Amniotic epithelial cell (primary cell): ENCODE measurements at regions not wholly inside any gene's neighbourhood (a gene's known extent, or its start where the extent isn't known, plus 50 kb on each side); places are given as distances from the start of the nearest gene placed in this dataset.

ENCODE experiments used
- DNase-seq: peaks from one replicate; pipeline ENCODE4 v3.0.0-alpha.2; 2010; ENCODE audit warnings: low read depth

GRCh38 chr9:129505270-129505902 is 115.5 kb downstream of the C9orf50 start:
- DNase-seq, result no peak

- no peak for DNase-seq
Measured at GRCh38 chr9:129504404-129504803, 116.5 kb downstream of the C9orf50 start.

DNA sequence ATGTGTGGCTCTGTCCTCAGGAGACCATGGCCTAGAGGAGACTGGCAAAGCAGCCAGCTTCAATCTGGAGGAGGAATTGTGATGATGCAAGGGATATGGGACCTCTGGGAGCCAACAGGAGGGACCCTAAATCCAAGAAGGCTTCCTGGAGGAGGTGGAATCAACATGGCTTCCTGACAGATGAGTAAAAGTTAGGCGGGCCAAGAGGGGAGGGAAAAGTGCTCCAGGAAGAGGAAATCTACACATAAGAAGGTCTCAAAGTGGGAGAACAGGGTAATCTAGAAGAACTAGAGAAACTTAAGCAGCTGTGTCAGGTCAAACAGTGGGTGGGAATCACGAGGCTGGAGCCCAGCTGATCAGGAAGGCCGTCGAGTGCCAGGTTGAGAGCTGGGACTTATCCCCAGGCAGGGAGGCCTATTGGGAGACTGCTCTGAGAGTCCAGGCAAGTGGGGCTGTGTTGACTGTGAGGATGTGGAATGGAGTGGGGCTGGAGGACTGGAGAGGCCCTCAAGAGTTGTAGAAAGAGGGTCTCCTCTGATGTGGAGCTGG is 119.1 kb downstream of the C9orf50 start:
- no peak for DNase-seq

- DNase-seq, result no peak
Measured at GRCh38 chr9:129500863-129501770, 119.8 kb downstream of the C9orf50 start.

GRCh38 chr9:129500161-129500862 is 120.6 kb downstream of the C9orf50 start:
- peak; percentile 62 for DNase-seq

GRCh38 chr9:129498451-129499384 is 122.2 kb downstream of the C9orf50 start:
- DNase-seq, result no peak

GRCh38 chr9:129497813-129498450 is 123.0 kb downstream of the C9orf50 start:
- no peak for DNase-seq

DNA sequence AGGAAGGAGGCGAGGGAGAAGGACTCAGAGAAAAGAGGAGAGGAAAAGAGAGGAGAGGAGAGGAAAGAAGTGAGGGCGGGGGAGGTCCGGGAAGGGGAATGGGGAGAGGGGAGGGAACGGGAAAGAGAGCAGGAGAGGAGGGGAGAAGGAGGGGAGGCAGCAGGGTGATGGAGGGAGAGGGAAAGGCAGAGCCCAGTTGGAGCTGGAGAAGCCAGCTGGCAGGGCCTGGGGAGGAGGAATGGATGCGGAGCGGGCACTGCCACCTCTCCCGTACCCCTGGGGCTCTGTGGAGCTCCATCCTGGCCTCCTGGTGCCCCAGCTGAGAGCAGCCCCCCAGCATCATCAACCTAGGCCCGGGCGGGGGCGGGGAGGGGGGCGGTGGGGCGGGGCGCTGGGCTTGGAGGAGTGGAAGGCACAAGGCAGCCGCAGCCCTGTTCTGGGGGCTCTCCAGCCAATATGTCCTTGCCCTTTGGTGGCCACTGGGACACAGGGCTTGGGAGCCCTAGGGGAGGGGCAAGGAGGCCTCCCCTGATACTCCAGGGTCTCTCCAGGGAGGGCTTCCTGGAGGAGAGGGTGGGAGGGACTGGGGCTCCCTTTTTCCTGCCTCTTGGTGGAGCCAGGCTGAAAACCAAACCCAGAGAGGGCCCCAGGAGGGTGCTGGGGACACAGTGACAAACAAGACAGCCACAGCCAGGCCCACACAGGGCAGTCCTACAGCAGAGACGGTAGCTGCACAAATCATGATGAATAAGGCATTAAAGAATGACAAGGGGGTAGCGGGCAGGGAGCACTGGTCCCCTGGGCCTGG is 123.7 kb downstream of the C9orf50 start:
- DNase-seq, result no peak

DNA sequence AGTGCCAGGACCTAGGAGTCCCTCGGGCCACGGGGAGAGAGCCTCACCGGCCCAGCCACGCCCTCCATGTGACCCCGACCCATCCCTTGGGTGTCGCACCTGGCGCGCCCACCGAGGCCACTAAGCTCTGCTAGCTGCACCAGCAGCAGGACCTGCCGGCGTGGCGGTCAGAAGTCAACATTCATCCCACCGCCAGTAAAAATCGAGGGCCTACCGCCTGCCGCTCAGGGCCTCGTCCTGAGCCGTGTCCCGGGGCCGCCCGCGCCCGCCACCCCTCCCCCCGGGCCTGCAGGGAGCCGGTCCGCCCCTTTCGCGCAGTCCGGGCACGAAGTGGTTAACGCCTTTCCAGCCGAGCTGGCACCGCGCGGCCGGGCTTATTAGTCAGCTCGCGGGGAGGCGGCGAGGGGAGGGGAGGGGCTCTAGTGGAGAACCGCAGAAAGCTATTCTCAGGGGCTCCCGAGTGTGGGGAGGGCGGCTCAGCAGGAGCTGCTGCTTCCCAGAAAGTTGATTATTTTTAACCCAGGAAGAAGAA is 124.4 kb downstream of the C9orf50 start:
- peak; percentile 95 for DNase-seq

- DNase-seq, result peak; percentile 90
Measured at GRCh38 chr9:129495620-129496472, 125.1 kb downstream of the C9orf50 start.

- no peak for DNase-seq
Measured at GRCh38 chr9:129494113-129494789, 126.7 kb downstream of the C9orf50 start.

DNA sequence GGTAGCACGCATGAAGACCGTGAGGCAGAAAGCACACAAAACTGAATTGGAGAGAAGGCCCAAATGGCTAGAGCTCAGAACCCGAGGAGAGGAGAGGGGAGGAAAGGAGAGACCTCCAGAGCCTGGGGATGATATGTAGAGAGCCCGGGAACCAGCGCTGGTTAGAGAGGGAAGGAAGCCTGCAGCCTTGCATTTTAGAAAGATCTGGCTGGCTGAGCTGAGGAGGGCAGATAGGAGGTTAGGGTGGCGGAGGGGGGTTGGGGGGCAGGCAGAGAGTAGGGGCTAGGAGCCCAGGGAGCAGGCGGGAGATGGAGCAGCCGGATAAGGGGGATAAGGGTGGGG is 127.2 kb downstream of the C9orf50 start:
- DNase-seq, result no peak

DNA sequence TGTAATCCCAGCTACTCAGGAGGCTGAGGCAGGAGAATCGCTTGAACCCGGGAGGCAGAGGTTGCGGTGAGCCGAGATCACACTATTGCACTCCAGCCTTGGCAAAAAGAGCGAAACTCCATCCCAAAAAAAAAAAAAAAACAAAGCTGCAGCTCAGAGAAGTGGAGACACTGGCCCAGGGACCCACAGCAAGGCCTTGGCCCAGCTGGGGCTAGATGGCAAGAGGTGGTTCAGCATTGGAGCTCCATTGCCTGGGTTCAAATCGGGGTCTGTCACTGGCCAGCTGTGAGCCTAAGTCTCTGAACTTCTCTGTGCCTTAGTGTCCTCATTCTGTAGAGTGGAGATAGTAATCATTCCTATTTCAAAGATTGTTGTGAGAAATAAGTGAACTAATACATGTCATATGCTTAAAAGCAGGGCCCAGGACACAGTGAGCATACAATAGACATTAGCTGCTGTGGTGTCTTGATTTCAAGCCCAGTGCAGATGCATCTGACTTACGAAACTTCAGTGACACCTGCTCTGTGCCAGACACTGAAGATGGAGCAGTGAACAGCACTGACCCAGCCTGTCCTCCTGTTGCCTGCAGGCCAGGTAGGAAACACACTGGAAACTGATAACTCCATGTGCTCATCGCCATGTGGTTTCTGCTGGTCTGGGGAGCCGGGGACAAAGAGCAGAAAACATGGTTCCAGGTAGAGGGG is 127.7 kb downstream of the C9orf50 start:
- DNase-seq, result no peak

DNA sequence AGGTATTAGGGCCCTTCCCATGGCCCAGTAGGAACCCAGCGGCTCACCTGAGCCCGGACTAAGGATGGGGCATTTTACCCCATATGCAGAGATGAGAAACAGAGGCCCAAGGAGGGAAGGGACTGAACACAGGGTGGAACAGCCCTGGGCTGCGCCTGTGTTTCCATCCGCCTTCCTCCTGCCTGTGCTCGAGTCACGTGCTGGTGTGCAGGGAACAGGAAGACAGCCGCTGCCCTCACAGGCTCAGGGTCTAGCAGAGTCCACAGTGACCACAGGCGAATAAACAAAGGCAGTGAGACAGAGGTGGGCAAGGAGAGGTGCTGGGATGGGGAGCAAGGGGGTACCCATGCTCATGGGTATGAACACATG is 129.4 kb downstream of the C9orf50 start:
- peak; percentile 62 for DNase-seq

- DNase-seq, result no peak
Measured at GRCh38 chr9:129490583-129491486, 130.1 kb downstream of the C9orf50 start.

DNA sequence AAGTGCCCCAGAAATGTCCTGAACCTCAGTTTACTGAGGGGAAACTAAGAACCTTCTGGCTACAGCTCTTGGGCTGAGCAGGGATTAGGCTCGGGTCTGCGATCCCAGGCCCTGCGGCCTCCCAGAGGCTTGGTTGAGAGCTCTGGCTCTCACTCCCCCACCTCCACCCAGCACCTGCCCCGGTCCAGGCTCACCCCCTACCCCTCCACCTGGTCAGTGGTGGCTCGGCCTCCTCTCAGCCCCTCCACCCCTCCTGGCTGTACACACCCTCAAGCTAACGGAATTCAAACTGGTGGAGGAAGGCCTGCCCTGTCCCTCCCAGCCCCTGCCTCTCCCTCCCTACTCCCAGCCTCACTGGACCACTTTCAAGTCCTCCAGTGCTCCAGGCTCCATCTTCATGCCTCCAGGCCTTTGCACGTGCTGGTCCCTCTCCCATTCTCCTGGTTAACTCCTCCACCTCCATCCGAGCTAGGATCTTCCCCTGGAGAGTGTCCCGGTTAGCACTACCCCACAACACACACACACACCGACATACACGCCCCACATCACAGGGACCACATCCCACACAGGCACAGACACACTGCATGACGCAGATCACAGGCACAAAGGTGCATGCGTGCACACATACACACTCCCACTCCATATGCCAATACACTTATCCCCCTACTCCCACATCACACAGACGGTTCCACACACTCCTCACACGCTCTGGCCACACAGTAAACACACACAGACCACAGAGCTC is 130.9 kb downstream of the C9orf50 start:
- peak; percentile 69 for DNase-seq
